Dermis blood vessel endothelial cell (primary cell): ENCODE measurements at regions not wholly inside any gene's neighbourhood (a gene's known extent, or its start where the extent isn't known, plus 50 kb on each side); places are given as distances from the start of the nearest gene placed in this dataset.
"Not testable (repeated sequence)": the region's sequence is repeated elsewhere in the genome, so short reads cannot be mapped to it uniquely, and the experiment has no call there.

ENCODE experiments used
- DNase-seq: peaks from one replicate; pipeline ENCODE4 v3.0.0; 2010

- no peak for DNase-seq
Measured at GRCh38 chr5:85173469-85173868, 788.8 kb upstream of the EDIL3 start.

GRCh38 chr5:85182344-85182743 lies 797.7 kb upstream of the EDIL3 start:
- DNase-seq = no peak

- no peak for DNase-seq
Measured at GRCh38 chr5:85204289-85204688, 819.6 kb upstream of the EDIL3 start.

- no peak for DNase-seq
Measured at GRCh38 chr5:85205430-85205829, 820.8 kb upstream of the EDIL3 start.

DNA sequence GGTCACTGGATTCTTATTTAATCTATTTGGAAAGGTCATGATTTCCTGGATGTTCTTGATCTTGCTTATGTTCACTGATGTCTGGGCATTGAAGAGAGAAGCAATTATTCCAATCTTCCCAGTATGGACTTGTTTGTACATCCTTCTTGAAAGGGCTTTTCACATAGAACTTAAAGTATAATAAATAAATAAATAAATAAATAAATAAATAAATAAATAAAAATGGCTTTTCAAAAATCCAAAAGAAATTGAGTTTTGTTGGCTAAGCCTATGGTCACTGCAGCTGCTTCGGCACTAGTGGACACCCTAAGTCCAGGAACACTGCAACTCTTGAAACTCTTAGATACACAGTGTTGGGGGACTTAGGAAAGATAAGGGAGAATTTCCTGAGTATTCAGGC lies 840.7 kb upstream of the EDIL3 start:
- DNase-seq = no peak

DNA sequence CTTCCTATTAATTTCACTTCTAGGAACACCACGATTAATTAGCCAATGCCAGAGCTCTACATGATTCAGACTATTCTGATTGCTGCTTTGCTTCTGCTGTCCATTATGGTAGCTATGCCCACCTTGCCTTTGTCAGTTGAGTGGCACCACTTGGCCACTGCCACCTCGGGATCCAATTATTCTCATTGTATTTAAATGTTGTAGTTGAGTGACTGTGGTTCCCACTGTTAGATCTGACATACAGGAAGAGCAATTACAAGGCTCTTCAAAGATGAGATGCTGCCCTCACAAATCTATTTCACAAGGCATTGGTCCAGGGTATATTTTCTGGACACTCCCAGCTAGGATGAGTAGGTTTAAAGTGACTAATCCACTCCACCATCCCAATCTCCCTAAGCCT lies 864.5 kb upstream of the EDIL3 start:
- DNase-seq = no peak

- DNase-seq = no peak
Measured at GRCh38 chr5:85263125-85263524, 878.4 kb upstream of the EDIL3 start.

DNA sequence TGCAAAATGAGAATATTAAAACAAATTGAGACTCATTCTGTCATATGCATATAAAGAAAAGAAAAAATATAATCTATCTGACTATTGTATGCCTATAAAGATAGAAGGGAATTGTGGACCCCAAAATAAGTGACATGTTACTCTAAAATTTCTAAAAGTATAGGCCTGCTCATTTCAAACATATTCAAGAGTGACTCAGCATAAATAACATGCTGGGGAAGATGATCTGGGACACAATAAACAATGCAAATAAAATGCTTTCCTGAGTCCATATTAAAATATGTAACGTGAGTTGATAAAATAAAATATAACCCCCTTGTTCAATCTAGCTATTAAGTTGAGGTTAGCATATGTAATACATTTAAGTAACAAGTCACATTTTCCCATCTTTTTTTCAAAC lies 882.0 kb upstream of the EDIL3 start:
- DNase-seq = no peak

DNA sequence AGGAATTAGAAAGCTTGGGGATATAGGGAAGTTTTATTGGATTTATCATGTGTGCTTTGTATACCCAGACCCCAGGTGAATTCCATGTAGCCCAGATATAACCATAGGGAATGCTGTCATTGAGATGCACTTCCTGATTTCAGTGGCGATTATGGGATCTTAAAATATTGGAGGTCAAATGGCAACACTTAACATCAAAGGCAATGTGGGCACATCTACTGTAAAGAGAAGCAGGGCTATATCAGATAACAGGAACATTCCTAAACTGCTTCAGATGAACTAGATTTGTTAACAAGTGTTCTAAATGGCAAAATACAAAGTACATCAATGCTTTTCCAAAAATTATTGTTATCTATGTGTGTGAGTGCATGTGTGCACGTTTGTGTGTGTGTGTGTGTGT lies 883.5 kb upstream of the EDIL3 start:
- no peak for DNase-seq

DNA sequence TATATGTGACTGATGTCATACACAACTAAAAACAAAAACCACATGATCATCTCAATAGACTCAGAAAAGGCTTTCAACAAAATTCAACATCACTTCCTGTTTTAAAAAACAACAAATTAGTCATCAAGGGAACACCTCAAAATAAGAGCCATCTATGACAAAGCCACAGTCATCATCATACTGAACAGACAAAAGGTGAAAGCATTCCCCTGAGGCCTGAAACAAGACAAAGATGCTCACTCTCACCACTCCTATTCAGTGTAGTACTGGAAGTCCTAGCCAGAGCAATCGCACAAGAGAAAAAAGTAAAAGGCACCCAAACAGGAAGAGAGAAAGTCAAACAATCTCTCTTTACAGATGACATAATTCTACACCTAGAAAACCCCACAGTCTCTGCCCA lies 893.5 kb upstream of the EDIL3 start:
- no peak for DNase-seq

DNA sequence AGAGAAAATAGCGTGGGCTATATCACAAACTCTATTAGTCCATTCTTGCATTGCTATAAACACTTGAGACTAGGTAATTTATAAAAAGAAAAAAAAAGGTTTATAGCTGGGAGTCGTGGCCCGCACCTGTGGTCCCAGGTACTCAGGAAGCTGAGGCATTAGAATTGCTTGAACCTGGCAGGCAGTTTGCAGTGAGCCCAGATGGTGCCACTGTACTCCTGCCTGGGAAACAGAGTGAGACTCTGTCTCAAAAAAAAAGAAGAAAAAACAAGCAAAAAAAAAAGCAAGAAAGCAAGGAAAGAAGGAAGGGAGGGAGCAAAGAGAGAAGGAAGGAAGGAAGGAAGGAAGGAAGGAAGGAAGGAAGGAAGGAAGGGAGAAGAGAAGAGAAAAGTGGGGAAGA lies 904.2 kb upstream of the EDIL3 start:
- DNase-seq = no peak

GRCh38 chr5:85293145-85293785 lies 908.6 kb upstream of the EDIL3 start:
- no peak for DNase-seq

GRCh38 chr5:85304524-85304923 lies 919.8 kb upstream of the EDIL3 start:
- no peak for DNase-seq

DNA sequence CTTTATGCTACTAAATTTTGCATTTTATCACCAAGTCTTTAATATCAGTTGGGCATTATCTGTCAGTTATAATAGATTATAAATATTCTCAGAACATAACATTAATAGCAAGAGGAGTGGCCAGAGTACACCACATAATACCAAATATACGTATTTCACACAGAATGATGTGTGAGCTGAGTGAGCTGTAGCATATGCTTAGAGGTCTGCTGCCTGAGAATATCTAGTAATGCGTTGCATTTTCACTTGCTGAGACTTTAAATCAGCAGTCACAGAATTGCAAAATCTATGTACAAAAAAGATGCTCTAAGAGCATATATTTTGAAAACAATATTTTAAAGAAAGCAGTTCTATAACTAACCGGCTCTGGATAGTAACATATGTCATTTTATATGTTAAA lies 921.1 kb upstream of the EDIL3 start:
- no peak for DNase-seq

DNA sequence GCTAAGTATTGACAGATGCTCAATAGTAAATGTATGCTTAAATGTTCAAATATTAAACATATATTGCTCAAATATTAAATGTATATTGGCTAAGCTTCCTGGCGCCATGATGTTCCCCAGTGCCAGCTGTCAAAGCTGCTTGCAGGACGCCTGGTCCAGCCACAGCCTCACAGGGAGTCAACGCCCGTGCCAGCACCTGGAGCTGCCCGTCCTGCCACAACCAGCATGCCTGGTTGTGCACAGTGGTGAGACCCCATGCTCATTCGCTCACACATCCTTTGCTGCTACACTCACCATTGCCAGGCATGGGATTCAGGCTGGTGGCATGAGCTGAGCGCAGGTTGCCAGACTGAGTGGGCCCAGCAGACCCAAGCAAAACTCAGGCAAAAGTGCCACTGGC lies 926.9 kb upstream of the EDIL3 start:
- DNase-seq = no peak

- DNase-seq = no peak
Measured at GRCh38 chr5:85320495-85320894, 935.8 kb upstream of the EDIL3 start.

GRCh38 chr5:85333276-85333675 lies 948.6 kb upstream of the EDIL3 start:
- no peak for DNase-seq

GRCh38 chr5:85337435-85337834 lies 952.8 kb upstream of the EDIL3 start:
- DNase-seq = no peak

GRCh38 chr5:85340790-85341189 lies 956.1 kb upstream of the EDIL3 start:
- no peak for DNase-seq

GRCh38 chr5:85345818-85346217 lies 961.1 kb upstream of the EDIL3 start:
- DNase-seq = no peak

GRCh38 chr5:85357309-85357708 lies 972.6 kb upstream of the EDIL3 start:
- no peak for DNase-seq

GRCh38 chr5:85375525-85375924 lies 990.8 kb upstream of the EDIL3 start:
- no peak for DNase-seq

- no peak for DNase-seq
Measured at GRCh38 chr5:85388770-85389169, 1004.1 kb upstream of the EDIL3 start.

DNA sequence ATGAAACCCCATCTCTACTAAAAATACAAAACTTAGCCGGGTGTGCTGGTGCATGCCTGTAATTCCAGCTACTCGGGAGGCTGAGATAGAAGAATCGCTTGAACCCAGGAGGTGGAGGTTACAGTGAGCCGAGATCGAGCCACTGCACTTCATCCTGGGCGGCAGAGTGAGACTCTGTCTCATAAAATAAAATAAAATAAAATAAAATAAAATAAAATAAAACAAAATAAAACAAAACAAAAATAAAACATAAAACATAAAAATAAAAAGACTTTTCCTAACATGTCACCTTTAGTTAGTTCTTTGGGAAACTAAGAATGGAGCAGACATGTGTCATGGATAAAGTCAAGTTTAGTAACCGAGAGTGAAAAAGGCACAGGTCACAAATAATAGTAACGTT lies 1007.6 kb upstream of the EDIL3 start:
- DNase-seq = not testable (repeated sequence)

- DNase-seq = no peak
Measured at GRCh38 chr5:85395526-85395925, 1010.8 kb upstream of the EDIL3 start.

DNA sequence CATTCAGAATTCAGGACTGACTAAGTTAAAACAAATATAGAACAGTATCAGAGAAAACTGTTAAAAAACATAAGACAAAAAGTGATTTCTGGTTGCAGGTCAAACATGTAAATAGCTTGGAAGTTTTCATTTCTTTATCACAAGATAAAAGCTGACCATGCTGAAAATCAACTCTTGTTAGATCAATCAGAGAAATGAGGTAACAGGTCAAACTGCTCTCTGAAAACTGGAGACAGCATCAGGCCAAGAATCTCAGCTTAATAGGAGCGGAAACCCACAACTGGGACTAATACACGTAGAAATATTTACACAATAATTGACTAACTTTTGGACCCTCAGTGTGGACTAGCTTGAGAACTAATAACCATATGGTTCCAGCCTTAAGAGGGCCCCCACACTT lies 1012.8 kb upstream of the EDIL3 start:
- no peak for DNase-seq
